Caco-2 (cell line): ENCODE measurements at regions not wholly inside any gene's neighbourhood (a gene's known extent, or its start where the extent isn't known, plus 50 kb on each side); places are given as distances from the start of the nearest gene placed in this dataset.

ENCODE experiments used
- BruUV-seq: library from RNA; stranded (reverse); fragments of 400-500 nt; replicated peaks from 2 replicates; lab custom pipeline; 2021; lab: Mats Ljungman, UMichigan
- CTCF ChIA-PET: fragments of 300-600 bp; sonication (Branson Sonifier 250); formaldehyde crosslinking; loops from one replicate; lab custom pipeline; 2022; ENCODE audit warnings: antibody characterized with exemption; lab: Charles Lee
- POLR2A ChIA-PET: fragments of 300-600 bp; sonication (Branson Sonifier 250); formaldehyde crosslinking; loops from one replicate; lab custom pipeline; 2022; ENCODE audit warnings: antibody characterized with exemption; lab: Charles Lee
- DNase-seq, 2 experiments: peaks; one replicate each; pipeline versions ENCODE4 v3.0.0 to v3.0.0-alpha.2; 2020 to 2022
- H3K27me3 ChIP-seq: replicated peaks from 2 replicates; pipeline ENCODE4 v1.6.0; 2011; ENCODE audit warnings: low read length; ENCODE audit not compliant: control insufficient read depth, insufficient read depth
- H3K36me3 ChIP-seq: 2 replicates; pipeline ENCODE4 v1.5.1; 2011; ENCODE audit warnings: low read length; ENCODE audit not compliant: control insufficient read depth, insufficient read depth
- H3K4me1 ChIP-seq: fragments of 250-450 bp; sonication (Bioruptor Pico); 2 replicates; pipeline ENCODE4 v1.5.1; 2020; ENCODE audit warnings: mild to moderate bottlenecking
- H3K4me3 ChIP-seq: 2 replicates; pipeline ENCODE4 v1.5.1; 2011; ENCODE audit warnings: low read depth, mild to moderate bottlenecking, control low read depth, low read length
- H3K9me3 ChIP-seq: fragments of 250-450 bp; sonication (Bioruptor Pico); 2 replicates; pipeline ENCODE4 v1.5.1; 2020; ENCODE audit warnings: mild to moderate bottlenecking, moderate library complexity
- H3K27ac Mint-ChIP-seq: one replicate; pipeline ENCODE4 v1.8.0; 2022; ENCODE audit warnings: mixed read lengths; ENCODE audit not compliant: unreplicated experiment
- H3K27me3 Mint-ChIP-seq: one replicate; pipeline ENCODE4 v1.8.0; 2022; ENCODE audit warnings: mixed read lengths; ENCODE audit not compliant: insufficient read depth, unreplicated experiment
- H3K36me3 Mint-ChIP-seq: one replicate; pipeline ENCODE4 v1.8.0; 2022; ENCODE audit warnings: mild to moderate bottlenecking, mixed read lengths; ENCODE audit not compliant: insufficient read depth, unreplicated experiment
- H3K4me1 Mint-ChIP-seq: one replicate; pipeline ENCODE4 v1.8.0; 2022; ENCODE audit warnings: low read depth, mixed read lengths; ENCODE audit not compliant: unreplicated experiment
- H3K4me3 Mint-ChIP-seq: one replicate; pipeline ENCODE4 v1.8.0; 2022; ENCODE audit warnings: mild to moderate bottlenecking, moderate library complexity, mixed read lengths; ENCODE audit not compliant: unreplicated experiment
- H3K9me3 Mint-ChIP-seq: one replicate; pipeline ENCODE4 v1.8.0; 2022; ENCODE audit warnings: mixed read lengths; ENCODE audit not compliant: unreplicated experiment
- CTCF ChIP-seq, 2 experiments: fragments of 200-600 bp in 1 of 2; IDR thresholded peaks; 1 replicate in 1 of 2; 2 replicates in 1 of 2; pipeline versions ENCODE4 v1.5.1 to v1.8.0; 2011 to 2022; ENCODE audit warnings: antibody characterized with exemption in 1 of 2, control low read depth in 1 of 2, inconsistent platforms in 1 of 2, low read depth in 1 of 2, low read length in 1 of 2, mild to moderate bottlenecking in 1 of 2, moderate library complexity in 1 of 2; ENCODE audit not compliant: insufficient read depth in 1 of 2, severe bottlenecking in 1 of 2, unreplicated experiment in 1 of 2
- intact Hi-C: fragments of 100-400 bp; cut with micrococcal nuclease; formaldehyde crosslinking; loops from one replicate; pipeline ENCODE4 v1.10.0; 2022; ENCODE audit not compliant: unreplicated experiment

GRCh38 chr7:149608168-149608567, 110.6 kb upstream of the ZNF746 start:
- no peaks in the 10 kb centered on the region for H3K9me3 Mint-ChIP-seq
- intact Hi-C loops, result no loop called here
- H3K4me3 ChIP-seq, result no peak overlapping the region
- TF ChIP-seq CTCF (IDR thresholded peaks at IDR 0.05; ENCODE audit: insufficient read depth in 1 of 2, low read depth in 1 of 2, low read length in 1 of 2, severe bottlenecking in 1 of 2, unreplicated experiment in 1 of 2), result no peak
- H3K9me3 ChIP-seq, result no peaks in the 10 kb centered on the region
- no peaks in the 10 kb centered on the region for H3K27me3 ChIP-seq
- H3K27me3 Mint-ChIP-seq, result no peaks in the 10 kb centered on the region
- ChIA-PET POLR2A (no interaction called here), CTCF (no interaction called here)
- no peak overlapping the region for H3K27ac Mint-ChIP-seq
- no peak for DNase-seq
- no peaks in the 10 kb centered on the region for H3K4me1 Mint-ChIP-seq
- H3K36me3 Mint-ChIP-seq, result peaks cover 66% of the 10 kb centered on the region
- H3K36me3 ChIP-seq, result peaks cover 3% of the 10 kb centered on the region; the same call in 1 of the 2 replicates
- BruUV-seq, result no TSS peak
- no peak overlapping the region for H3K4me3 Mint-ChIP-seq
- no peaks in the 10 kb centered on the region for H3K4me1 ChIP-seq

DNA sequence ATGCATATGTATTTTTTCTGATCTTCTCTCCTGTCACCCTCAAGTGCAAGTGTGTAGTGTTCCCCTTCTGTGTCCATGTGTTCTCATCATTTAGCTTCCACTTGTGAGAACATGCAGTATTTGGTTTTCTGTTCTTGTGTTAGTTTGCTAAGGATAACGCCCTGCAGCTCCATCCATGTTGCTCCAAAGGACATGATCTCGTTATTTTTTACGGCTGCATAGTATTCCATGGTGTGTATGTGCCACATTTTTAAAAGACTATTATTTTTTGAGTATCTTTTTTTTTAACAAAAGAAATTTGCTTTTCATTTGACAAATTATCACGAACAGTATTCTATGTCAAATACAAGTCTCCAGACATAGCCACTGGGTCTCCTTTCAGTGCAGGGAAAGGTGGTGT, 110.1 kb upstream of the ZNF746 start:
- intact Hi-C loops, result no loop called here

GRCh38 chr7:149606826-149607225, 109.2 kb upstream of the ZNF746 start:
- Histone ChIP-seq H3K27me3 (no peaks in the 10 kb centered on the region), H3K4me1 (no peaks in the 10 kb centered on the region), H3K36me3 (no peaks in the 10 kb centered on the region; the same call in 1 of the 2 replicates), H3K4me3 (no peak overlapping the region), H3K9me3 (no peaks in the 10 kb centered on the region)
- no peak for DNase-seq
- Mint-ChIP-seq H3K27ac (no peak overlapping the region), H3K36me3 (peaks cover 66% of the 10 kb centered on the region), H3K4me1 (no peaks in the 10 kb centered on the region), H3K4me3 (no peak overlapping the region), H3K27me3 (no peaks in the 10 kb centered on the region), H3K9me3 (no peaks in the 10 kb centered on the region)
- no TSS peak for BruUV-seq
- CTCF ChIA-PET, result no interaction called here
- POLR2A ChIA-PET, result no interaction called here
- no peak for TF ChIP-seq CTCF (IDR thresholded peaks at IDR 0.05; ENCODE audit: insufficient read depth in 1 of 2, low read depth in 1 of 2, low read length in 1 of 2, severe bottlenecking in 1 of 2, unreplicated experiment in 1 of 2)
- intact Hi-C loops, result no loop called here

More for the DNA sequence above, 110.1 kb upstream of the ZNF746 start:
- Histone ChIP-seq H3K27me3 (no peaks in the 10 kb centered on the region), H3K36me3 (peaks cover under 1% of the 10 kb centered on the region; the same call in 1 of the 2 replicates), H3K4me3 (no peak overlapping the region), H3K4me1 (no peaks in the 10 kb centered on the region), H3K9me3 (no peaks in the 10 kb centered on the region)
- Mint-ChIP-seq H3K27me3 (no peaks in the 10 kb centered on the region), H3K4me3 (no peak overlapping the region), H3K9me3 (no peaks in the 10 kb centered on the region), H3K36me3 (peaks cover 66% of the 10 kb centered on the region), H3K4me1 (no peaks in the 10 kb centered on the region), H3K27ac (no peak overlapping the region)
- BruUV-seq, result no TSS peak
- CTCF ChIA-PET, result no interaction called here
- no peak for TF ChIP-seq CTCF (IDR thresholded peaks at IDR 0.05; ENCODE audit: insufficient read depth in 1 of 2, low read depth in 1 of 2, low read length in 1 of 2, severe bottlenecking in 1 of 2, unreplicated experiment in 1 of 2)
- POLR2A ChIA-PET, result no interaction called here
- no peak for DNase-seq
